ENCODE measurements at regions not wholly inside any gene's neighbourhood (a gene's known extent, or its start where the extent isn't known, plus 50 kb on each side); places are given as distances from the start of the nearest gene placed in this dataset.
A peak's percentile ranks its signal among the peaks of the same experiment; 100 is the strongest.
"Not testable (repeated sequence)": the region's sequence is repeated elsewhere in the genome, so short reads cannot be mapped to it uniquely, and the experiment has no call there.

- DNase-seq (ENCODE audit: low read depth) = not testable (repeated sequence)
Measured at GRCh38 chr2:85941490-85941889, 52.7 kb upstream of the ST3GAL5 start.

DNA sequence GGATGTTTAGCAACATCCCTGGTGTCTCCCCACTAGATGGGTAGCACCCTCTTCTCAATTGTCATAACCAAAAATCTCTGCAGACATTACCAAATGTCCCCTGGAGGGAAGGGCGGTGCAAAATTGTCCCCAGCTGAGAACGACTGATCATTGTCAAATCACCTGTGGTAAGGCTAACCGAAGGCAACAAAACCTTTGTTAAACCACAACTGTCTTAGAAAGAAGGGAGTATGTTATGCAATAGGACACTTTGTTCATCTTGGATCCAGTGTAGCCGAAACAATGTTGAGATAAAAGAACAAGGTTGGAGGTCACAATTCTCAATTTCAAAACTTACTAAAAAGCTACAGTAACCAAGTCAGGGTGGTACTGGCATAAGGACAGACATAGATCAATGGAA, 50.3 kb upstream of the ST3GAL5 start:
- peak; percentile 33 for DNase-seq (ENCODE audit: low read depth)

Measured in iris pigment epithelial cell (primary cell).